WTC11 (cell line): ENCODE measurements at regions not wholly inside any gene's neighbourhood (a gene's known extent, or its start where the extent isn't known, plus 50 kb on each side); places are given as distances from the start of the nearest gene placed in this dataset.

ENCODE experiments used
- ATAC-seq: fragments of 200-7000 bp; cut with Tn5 transposase; 2 replicates; pipeline ENCODE4 v1.10.0; 2021; ENCODE audit warnings: mild to moderate bottlenecking, moderate library complexity
- CTCF ChIA-PET: fragments of 300-600 bp; sonication (Branson Sonifier 250); formaldehyde crosslinking; loops from one replicate; lab custom pipeline; 2021; ENCODE audit warnings: antibody characterized with exemption; lab: Charles Lee
- POLR2A ChIA-PET: fragments of 350-600 bp; sonication (Branson Sonifier 250); formaldehyde crosslinking; loops from one replicate; lab custom pipeline; 2021; ENCODE audit warnings: antibody characterized with exemption; lab: Charles Lee
- DNase-seq: peaks from one replicate; pipeline ENCODE4 v3.0.0; 2021; ENCODE audit warnings: low spot score
- H3K27ac Mint-ChIP-seq: 2 replicates; pipeline ENCODE4 v1.8.0; 2021; ENCODE audit warnings: mixed read lengths
- H3K27me3 Mint-ChIP-seq: 2 replicates; pipeline ENCODE4 v1.8.0; 2021; ENCODE audit warnings: low read depth, mild to moderate bottlenecking, moderate library complexity, mixed read lengths
- H3K36me3 Mint-ChIP-seq: 2 replicates; pipeline ENCODE4 v1.8.0; 2021; ENCODE audit warnings: mixed read lengths
- H3K4me1 Mint-ChIP-seq: 2 replicates; pipeline ENCODE4 v1.8.0; 2022; ENCODE audit warnings: mixed read lengths
- H3K4me3 Mint-ChIP-seq: 2 replicates; pipeline ENCODE4 v1.8.0; 2021; ENCODE audit warnings: mild to moderate bottlenecking, moderate library complexity, mixed read lengths
- H3K9me3 Mint-ChIP-seq: 2 replicates; pipeline ENCODE4 v1.8.0; 2021; ENCODE audit warnings: mixed read lengths
- EMX1 ChIP-seq: fragments of 250-450 bp; sonication (Bioruptor Pico); IDR thresholded peaks from 2 replicates; pipeline ENCODE4 v1.8.0; 2021; ENCODE audit warnings: mild to moderate bottlenecking
- ESRRA ChIP-seq: sonication (generic); formaldehyde crosslinking; IDR thresholded peaks from 2 replicates; pipeline ENCODE4 v1.8.1; 2022; ENCODE audit warnings: mild to moderate bottlenecking, missing genetic modification reagents, borderline replicate concordance
- FOXJ3 ChIP-seq: sonication (generic); formaldehyde crosslinking; IDR thresholded peaks from 2 replicates; pipeline ENCODE4 v1.9.0; 2021; ENCODE audit warnings: missing genetic modification reagents, mild to moderate bottlenecking, borderline replicate concordance
- FOXP1 ChIP-seq: sonication (generic); formaldehyde crosslinking; IDR thresholded peaks from 2 replicates; pipeline ENCODE4 v1.8.0; 2022; ENCODE audit warnings: missing genetic modification reagents, mild to moderate bottlenecking, moderate library complexity, borderline replicate concordance
- GTF2I ChIP-seq: fragments of 250-450 bp; sonication (Bioruptor Pico); conservative IDR thresholded peaks from 2 replicates; pipeline ENCODE4 v1.4.0; 2021; ENCODE audit warnings: mild to moderate bottlenecking
- JAZF1 ChIP-seq: fragments of 250-450 bp; sonication (Bioruptor Pico); IDR thresholded peaks from 2 replicates; pipeline ENCODE4 v1.9.0; 2021; ENCODE audit warnings: moderate library complexity, mild to moderate bottlenecking, inconsistent platforms
- MXD4 ChIP-seq: fragments of 250-450 bp; sonication (Bioruptor Pico); IDR thresholded peaks from 2 replicates; pipeline ENCODE4 v1.8.0; 2021; ENCODE audit warnings: mild to moderate bottlenecking, moderate library complexity, borderline replicate concordance
- NFE2L1 ChIP-seq: sonication (generic); formaldehyde crosslinking; IDR thresholded peaks from 2 replicates; pipeline ENCODE4 v1.8.1; 2023; ENCODE audit warnings: missing genetic modification reagents
- SOX15 ChIP-seq: fragments of 250-450 bp; sonication (Bioruptor Pico); IDR thresholded peaks from 2 replicates; pipeline ENCODE4 v1.9.0; 2021; ENCODE audit warnings: mild to moderate bottlenecking
- TP53 ChIP-seq: sonication (generic); formaldehyde crosslinking; IDR thresholded peaks from 2 replicates; pipeline ENCODE4 v1.8.1; 2023; ENCODE audit warnings: mild to moderate bottlenecking, missing genetic modification reagents
- ZBTB21 ChIP-seq: sonication (generic); formaldehyde crosslinking; IDR thresholded peaks from 2 replicates; pipeline ENCODE4 v1.8.1; 2023; ENCODE audit warnings: mild to moderate bottlenecking, missing genetic modification reagents, borderline replicate concordance
- ZNF671 ChIP-seq: fragments of 250-450 bp; sonication (Bioruptor Pico); IDR thresholded peaks from 2 replicates; pipeline ENCODE4 v1.8.0; 2021; ENCODE audit warnings: mild to moderate bottlenecking
- TF ChIP-seq, protein P1 (sequence below): sonication (generic); formaldehyde crosslinking; IDR thresholded peaks from 2 replicates; pipeline ENCODE4 v1.8.0; 2022; ENCODE audit warnings: mild to moderate bottlenecking, missing genetic modification reagents
- TF ChIP-seq, protein P2 (sequence below): fragments of 250-450 bp; sonication (Bioruptor Pico); IDR thresholded peaks from 2 replicates; pipeline ENCODE4 v1.8.0; 2021; ENCODE audit warnings: mild to moderate bottlenecking
- TF ChIP-seq, protein P3 (sequence below): fragments of 250-450 bp; sonication (Bioruptor Pico); IDR thresholded peaks from 2 replicates; pipeline ENCODE4 v1.9.0; 2021; ENCODE audit warnings: mild to moderate bottlenecking, borderline replicate concordance
- TF ChIP-seq, protein P4 (sequence below): sonication (generic); formaldehyde crosslinking; conservative IDR thresholded peaks from 2 replicates; pipeline ENCODE4 v1.8.1; 2023; ENCODE audit warnings: mild to moderate bottlenecking, low read depth, missing genetic modification reagents, moderate library complexity
- TF ChIP-seq, protein P5 (sequence below): sonication (generic); formaldehyde crosslinking; IDR thresholded peaks from 2 replicates; pipeline ENCODE4 v1.8.1; 2023; ENCODE audit warnings: mild to moderate bottlenecking, missing genetic modification reagents
- TF ChIP-seq, protein P6 (sequence below): sonication (generic); formaldehyde crosslinking; IDR thresholded peaks from 2 replicates; pipeline ENCODE4 v1.8.1; 2023; ENCODE audit warnings: mild to moderate bottlenecking, moderate library complexity, missing genetic modification reagents
- TF ChIP-seq, protein P7 (sequence below): sonication (generic); formaldehyde crosslinking; IDR thresholded peaks from 2 replicates; pipeline ENCODE4 v1.8.1; 2023; ENCODE audit warnings: mild to moderate bottlenecking, missing genetic modification reagents, moderate library complexity

DNA sequence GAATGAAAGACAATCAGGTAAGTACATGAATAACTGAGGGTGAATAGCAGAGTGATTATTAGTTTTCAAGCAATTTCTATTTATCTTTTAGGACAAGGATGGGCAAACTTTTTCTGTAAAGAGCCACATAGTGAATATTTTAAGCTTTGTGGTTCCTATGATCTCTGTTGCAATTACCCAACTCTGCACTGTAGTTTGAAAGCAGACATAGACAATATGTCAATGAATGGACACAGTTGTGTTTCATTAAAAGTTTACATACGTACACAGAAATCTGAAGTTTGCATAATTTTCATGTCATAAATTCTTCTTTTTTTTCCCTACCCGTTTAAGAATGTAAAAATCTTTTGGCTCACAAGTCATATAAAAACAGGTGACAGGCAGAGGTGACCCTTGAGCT, 71.4 kb downstream of the ZNF281 start:
- H3K9me3 Mint-ChIP-seq: no peaks in the 10 kb centered on the region
- H3K27me3 Mint-ChIP-seq: no peaks in the 10 kb centered on the region
- ATAC-seq (no peak), DNase-seq (no peak)
- H3K27ac Mint-ChIP-seq: peak overlapping the region; percentile 64
- POLR2A ChIA-PET: interaction anchor here (0.7 kb wide), 2 partner anchors 34 to 635 kb away, joined by 3 to 6 read pairs; no protein-coding TSS in a partner anchor
- H3K4me1 Mint-ChIP-seq: peaks cover 41% of the 10 kb centered on the region
- CTCF ChIA-PET: interaction anchor here (1.3 to 1.9 kb wide), 4 partner anchors 11 to 73 kb away, joined by 3 to 7 read pairs (median 4); no protein-coding TSS in a partner anchor
- no peak overlapping the region for H3K4me3 Mint-ChIP-seq
- no peak for TF ChIP-seq SOX15 (CRISPR knock-in tag)
- no peak for TF ChIP-seq TP53 (CRISPR knock-in tag)
- TF ChIP-seq, protein P1, sequence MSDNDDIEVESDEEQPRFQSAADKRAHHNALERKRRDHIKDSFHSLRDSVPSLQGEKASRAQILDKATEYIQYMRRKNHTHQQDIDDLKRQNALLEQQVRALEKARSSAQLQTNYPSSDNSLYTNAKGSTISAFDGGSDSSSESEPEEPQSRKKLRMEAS (CRISPR knock-in tag): no peak
- TF ChIP-seq FOXJ3: no peak
- TF ChIP-seq, protein P2, sequence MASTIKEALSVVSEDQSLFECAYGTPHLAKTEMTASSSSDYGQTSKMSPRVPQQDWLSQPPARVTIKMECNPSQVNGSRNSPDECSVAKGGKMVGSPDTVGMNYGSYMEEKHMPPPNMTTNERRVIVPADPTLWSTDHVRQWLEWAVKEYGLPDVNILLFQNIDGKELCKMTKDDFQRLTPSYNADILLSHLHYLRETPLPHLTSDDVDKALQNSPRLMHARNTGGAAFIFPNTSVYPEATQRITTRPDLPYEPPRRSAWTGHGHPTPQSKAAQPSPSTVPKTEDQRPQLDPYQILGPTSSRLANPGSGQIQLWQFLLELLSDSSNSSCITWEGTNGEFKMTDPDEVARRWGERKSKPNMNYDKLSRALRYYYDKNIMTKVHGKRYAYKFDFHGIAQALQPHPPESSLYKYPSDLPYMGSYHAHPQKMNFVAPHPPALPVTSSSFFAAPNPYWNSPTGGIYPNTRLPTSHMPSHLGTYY (CRISPR knock-in tag): no peak
- no peak for TF ChIP-seq ZBTB21
- TF ChIP-seq, protein P3, sequence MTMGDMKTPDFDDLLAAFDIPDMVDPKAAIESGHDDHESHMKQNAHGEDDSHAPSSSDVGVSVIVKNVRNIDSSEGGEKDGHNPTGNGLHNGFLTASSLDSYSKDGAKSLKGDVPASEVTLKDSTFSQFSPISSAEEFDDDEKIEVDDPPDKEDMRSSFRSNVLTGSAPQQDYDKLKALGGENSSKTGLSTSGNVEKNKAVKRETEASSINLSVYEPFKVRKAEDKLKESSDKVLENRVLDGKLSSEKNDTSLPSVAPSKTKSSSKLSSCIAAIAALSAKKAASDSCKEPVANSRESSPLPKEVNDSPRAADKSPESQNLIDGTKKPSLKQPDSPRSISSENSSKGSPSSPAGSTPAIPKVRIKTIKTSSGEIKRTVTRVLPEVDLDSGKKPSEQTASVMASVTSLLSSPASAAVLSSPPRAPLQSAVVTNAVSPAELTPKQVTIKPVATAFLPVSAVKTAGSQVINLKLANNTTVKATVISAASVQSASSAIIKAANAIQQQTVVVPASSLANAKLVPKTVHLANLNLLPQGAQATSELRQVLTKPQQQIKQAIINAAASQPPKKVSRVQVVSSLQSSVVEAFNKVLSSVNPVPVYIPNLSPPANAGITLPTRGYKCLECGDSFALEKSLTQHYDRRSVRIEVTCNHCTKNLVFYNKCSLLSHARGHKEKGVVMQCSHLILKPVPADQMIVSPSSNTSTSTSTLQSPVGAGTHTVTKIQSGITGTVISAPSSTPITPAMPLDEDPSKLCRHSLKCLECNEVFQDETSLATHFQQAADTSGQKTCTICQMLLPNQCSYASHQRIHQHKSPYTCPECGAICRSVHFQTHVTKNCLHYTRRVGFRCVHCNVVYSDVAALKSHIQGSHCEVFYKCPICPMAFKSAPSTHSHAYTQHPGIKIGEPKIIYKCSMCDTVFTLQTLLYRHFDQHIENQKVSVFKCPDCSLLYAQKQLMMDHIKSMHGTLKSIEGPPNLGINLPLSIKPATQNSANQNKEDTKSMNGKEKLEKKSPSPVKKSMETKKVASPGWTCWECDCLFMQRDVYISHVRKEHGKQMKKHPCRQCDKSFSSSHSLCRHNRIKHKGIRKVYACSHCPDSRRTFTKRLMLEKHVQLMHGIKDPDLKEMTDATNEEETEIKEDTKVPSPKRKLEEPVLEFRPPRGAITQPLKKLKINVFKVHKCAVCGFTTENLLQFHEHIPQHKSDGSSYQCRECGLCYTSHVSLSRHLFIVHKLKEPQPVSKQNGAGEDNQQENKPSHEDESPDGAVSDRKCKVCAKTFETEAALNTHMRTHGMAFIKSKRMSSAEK (CRISPR knock-in tag): no peak
- TF ChIP-seq, all 79 proteins: peak for 0
- peaks cover 3% of the 10 kb centered on the region; the same call in 1 of the 2 replicates for H3K36me3 Mint-ChIP-seq

DNA sequence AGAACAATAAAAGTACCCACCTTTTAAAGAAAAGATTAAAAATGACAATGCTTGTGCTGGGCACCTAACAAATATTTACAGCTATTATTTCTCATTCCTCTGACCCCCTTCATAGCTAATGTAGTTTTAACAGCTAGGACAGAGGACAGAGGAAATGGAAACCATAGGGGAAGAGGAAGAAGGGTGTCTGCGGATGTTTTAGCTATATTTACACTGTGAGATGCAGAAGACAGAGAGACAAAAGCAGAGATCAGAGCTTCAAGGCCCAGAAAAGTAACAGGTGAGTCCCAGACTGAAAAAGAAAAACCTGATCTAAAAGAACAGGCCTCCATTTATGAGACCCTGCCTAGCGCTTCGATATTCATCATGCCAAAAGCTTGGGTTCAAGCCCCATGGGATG, 72.0 kb downstream of the ZNF281 start:
- ATAC-seq (no peak), DNase-seq (no peak)
- Mint-ChIP-seq H3K27ac (peak overlapping the region; percentile 94), H3K9me3 (no peaks in the 10 kb centered on the region), H3K4me1 (peaks cover 41% of the 10 kb centered on the region), H3K27me3 (no peaks in the 10 kb centered on the region), H3K4me3 (no peak overlapping the region), H3K36me3 (peaks cover 3% of the 10 kb centered on the region; the same call in 1 of the 2 replicates)
- CTCF ChIA-PET: interaction anchor here (1.2 to 1.9 kb wide), 5 partner anchors 10 to 74 kb away, joined by 3 to 7 read pairs (median 4); no protein-coding TSS in a partner anchor
- TF ChIP-seq JAZF1 (CRISPR knock-in tag): no peak
- TF ChIP-seq, protein P4, sequence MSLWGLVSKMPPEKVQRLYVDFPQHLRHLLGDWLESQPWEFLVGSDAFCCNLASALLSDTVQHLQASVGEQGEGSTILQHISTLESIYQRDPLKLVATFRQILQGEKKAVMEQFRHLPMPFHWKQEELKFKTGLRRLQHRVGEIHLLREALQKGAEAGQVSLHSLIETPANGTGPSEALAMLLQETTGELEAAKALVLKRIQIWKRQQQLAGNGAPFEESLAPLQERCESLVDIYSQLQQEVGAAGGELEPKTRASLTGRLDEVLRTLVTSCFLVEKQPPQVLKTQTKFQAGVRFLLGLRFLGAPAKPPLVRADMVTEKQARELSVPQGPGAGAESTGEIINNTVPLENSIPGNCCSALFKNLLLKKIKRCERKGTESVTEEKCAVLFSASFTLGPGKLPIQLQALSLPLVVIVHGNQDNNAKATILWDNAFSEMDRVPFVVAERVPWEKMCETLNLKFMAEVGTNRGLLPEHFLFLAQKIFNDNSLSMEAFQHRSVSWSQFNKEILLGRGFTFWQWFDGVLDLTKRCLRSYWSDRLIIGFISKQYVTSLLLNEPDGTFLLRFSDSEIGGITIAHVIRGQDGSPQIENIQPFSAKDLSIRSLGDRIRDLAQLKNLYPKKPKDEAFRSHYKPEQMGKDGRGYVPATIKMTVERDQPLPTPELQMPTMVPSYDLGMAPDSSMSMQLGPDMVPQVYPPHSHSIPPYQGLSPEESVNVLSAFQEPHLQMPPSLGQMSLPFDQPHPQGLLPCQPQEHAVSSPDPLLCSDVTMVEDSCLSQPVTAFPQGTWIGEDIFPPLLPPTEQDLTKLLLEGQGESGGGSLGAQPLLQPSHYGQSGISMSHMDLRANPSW (CRISPR knock-in tag): no peak
- POLR2A ChIA-PET: no interaction called here

DNA sequence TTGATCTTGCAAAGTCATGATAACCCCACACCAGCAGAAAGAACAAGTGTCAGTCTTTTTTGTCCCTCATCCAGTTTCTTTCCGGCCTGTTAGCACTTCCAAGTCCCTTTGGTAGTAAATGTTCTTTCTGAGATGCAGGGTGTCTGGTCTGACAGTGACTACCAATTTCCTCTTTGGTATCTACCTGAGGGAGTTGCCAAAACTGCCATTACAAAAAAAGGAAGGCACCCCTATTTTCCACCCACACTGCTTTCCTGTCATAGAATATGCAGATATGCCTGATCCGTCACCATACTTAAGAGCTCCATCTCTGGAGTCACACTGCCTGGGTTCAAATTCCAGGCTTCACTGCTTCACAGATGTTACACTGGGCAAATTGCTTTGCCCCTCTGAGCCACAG, 72.4 kb downstream of the ZNF281 start:
- peak overlapping the region; percentile 94 for H3K27ac Mint-ChIP-seq
- peak; percentile 27; the same call in 1 of the 2 replicates for ATAC-seq
- no peak for TF ChIP-seq ZNF671 (CRISPR knock-in tag)
- TF ChIP-seq, protein P5, sequence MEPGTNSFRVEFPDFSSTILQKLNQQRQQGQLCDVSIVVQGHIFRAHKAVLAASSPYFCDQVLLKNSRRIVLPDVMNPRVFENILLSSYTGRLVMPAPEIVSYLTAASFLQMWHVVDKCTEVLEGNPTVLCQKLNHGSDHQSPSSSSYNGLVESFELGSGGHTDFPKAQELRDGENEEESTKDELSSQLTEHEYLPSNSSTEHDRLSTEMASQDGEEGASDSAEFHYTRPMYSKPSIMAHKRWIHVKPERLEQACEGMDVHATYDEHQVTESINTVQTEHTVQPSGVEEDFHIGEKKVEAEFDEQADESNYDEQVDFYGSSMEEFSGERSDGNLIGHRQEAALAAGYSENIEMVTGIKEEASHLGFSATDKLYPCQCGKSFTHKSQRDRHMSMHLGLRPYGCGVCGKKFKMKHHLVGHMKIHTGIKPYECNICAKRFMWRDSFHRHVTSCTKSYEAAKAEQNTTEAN (CRISPR knock-in tag): no peak
- no peak for TF ChIP-seq MXD4 (CRISPR knock-in tag)
- TF ChIP-seq NFE2L1 (CRISPR knock-in tag): no peak
- TF ChIP-seq EMX1 (CRISPR knock-in tag): no peak
- TF ChIP-seq ESRRA (CRISPR knock-in tag): no peak
- TF ChIP-seq, protein P6, sequence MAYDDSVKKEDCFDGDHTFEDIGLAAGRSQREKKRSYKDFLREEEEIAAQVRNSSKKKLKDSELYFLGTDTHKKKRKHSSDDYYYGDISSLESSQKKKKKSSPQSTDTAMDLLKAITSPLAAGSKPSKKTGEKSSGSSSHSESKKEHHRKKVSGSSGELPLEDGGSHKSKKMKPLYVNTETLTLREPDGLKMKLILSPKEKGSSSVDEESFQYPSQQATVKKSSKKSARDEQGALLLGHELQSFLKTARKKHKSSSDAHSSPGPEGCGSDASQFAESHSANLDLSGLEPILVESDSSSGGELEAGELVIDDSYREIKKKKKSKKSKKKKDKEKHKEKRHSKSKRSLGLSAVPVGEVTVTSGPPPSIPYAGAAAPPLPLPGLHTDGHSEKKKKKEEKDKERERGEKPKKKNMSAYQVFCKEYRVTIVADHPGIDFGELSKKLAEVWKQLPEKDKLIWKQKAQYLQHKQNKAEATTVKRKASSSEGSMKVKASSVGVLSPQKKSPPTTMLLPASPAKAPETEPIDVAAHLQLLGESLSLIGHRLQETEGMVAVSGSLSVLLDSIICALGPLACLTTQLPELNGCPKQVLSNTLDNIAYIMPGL (CRISPR knock-in tag): no peak
- no peak for TF ChIP-seq FOXP1 (CRISPR knock-in tag)
- TF ChIP-seq, protein P7, sequence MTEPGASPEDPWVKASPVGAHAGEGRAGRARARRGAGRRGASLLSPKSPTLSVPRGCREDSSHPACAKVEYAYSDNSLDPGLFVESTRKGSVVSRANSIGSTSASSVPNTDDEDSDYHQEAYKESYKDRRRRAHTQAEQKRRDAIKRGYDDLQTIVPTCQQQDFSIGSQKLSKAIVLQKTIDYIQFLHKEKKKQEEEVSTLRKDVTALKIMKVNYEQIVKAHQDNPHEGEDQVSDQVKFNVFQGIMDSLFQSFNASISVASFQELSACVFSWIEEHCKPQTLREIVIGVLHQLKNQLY: no peak
- no peak for TF ChIP-seq GTF2I (CRISPR knock-in tag)

More for the DNA sequence above, 72.4 kb downstream of the ZNF281 start:
- peaks cover 3% of the 10 kb centered on the region; the same call in 1 of the 2 replicates for H3K36me3 Mint-ChIP-seq
- no peaks in the 10 kb centered on the region for H3K9me3 Mint-ChIP-seq
- ChIA-PET POLR2A (no interaction called here), CTCF (interaction anchor here (1.2 to 1.9 kb wide), 5 partner anchors 10 to 74 kb away, joined by 3 to 7 read pairs (median 4); no protein-coding TSS in a partner anchor)
- H3K4me3 Mint-ChIP-seq: no peak overlapping the region
- peaks cover 41% of the 10 kb centered on the region for H3K4me1 Mint-ChIP-seq
- DNase-seq: no peak
- no peaks in the 10 kb centered on the region for H3K27me3 Mint-ChIP-seq
